NCI-H460 (cell line): ENCODE measurements at regions not wholly inside any gene's neighbourhood (a gene's known extent, or its start where the extent isn't known, plus 50 kb on each side); places are given as distances from the start of the nearest gene placed in this dataset.
"Not testable (repeated sequence)": the region's sequence is repeated elsewhere in the genome, so short reads cannot be mapped to it uniquely, and the experiment has no call there.

Experiments
- DNase-seq: peaks from one replicate; pipeline ENCODE4 v3.0.0-alpha.2; 2016; ENCODE audit warnings: low read depth; ENCODE audit errors: extremely low read depth

GRCh38 chr15:39417366-39418134, 163.3 kb upstream of the THBS1 start:
- no peak for DNase-seq

GRCh38 chr15:39419651-39420050, 161.2 kb upstream of the THBS1 start:
- DNase-seq, result no peak

GRCh38 chr15:39420123-39420852, 160.6 kb upstream of the THBS1 start:
- DNase-seq, result not testable (repeated sequence)

- DNase-seq, result not testable (repeated sequence)
These were observed 160.1 kb upstream of the THBS1 start for GRCh38 chr15:39420853-39421192.

- DNase-seq, result no peak
These were observed 154.0 kb upstream of the THBS1 start for GRCh38 chr15:39426552-39427532.

GRCh38 chr15:39427705-39428104, 153.2 kb upstream of the THBS1 start:
- DNase-seq, result no peak

- no peak for DNase-seq
These were observed 151.0 kb upstream of the THBS1 start for GRCh38 chr15:39429898-39430357.

GRCh38 chr15:39430389-39430788, 150.5 kb upstream of the THBS1 start:
- DNase-seq, result no peak

GRCh38 chr15:39431376-39431775, 149.5 kb upstream of the THBS1 start:
- no peak for DNase-seq

GRCh38 chr15:39432026-39432425, 148.9 kb upstream of the THBS1 start:
- no peak for DNase-seq

GRCh38 chr15:39432912-39433348, 147.9 kb upstream of the THBS1 start:
- DNase-seq, result no peak

- no peak for DNase-seq
These were observed 147.5 kb upstream of the THBS1 start for GRCh38 chr15:39433376-39433775.

GRCh38 chr15:39434163-39434562, 146.7 kb upstream of the THBS1 start:
- DNase-seq, result no peak

- no peak for DNase-seq
These were observed 146.1 kb upstream of the THBS1 start for GRCh38 chr15:39434751-39435238.

- no peak for DNase-seq
These were observed 145.6 kb upstream of the THBS1 start for GRCh38 chr15:39435244-39435643.

- no peak for DNase-seq
These were observed 142.6 kb upstream of the THBS1 start for GRCh38 chr15:39438260-39438659.

- no peak for DNase-seq
These were observed 141.9 kb upstream of the THBS1 start for GRCh38 chr15:39438799-39439592.

- no peak for DNase-seq
These were observed 138.0 kb upstream of the THBS1 start for GRCh38 chr15:39442898-39443297.

GRCh38 chr15:39443659-39444219, 137.1 kb upstream of the THBS1 start:
- DNase-seq, result no peak
